SJSA1 (cell line): ENCODE measurements at regions not wholly inside any gene's neighbourhood (a gene's known extent, or its start where the extent isn't known, plus 50 kb on each side); places are given as distances from the start of the nearest gene placed in this dataset.

Source experiments
- DNase-seq, 2 experiments: peaks; one replicate each; pipeline ENCODE4 v3.0.0-alpha.2; 2015 to 2020; ENCODE audit warnings: low spot score in 2 of 2, low read depth in 1 of 2
- H3K27ac ChIP-seq: fragments of 250-450 bp; sonication (Bioruptor Pico); 2 replicates; pipeline ENCODE4 v1.5.1; 2020; ENCODE audit warnings: mild to moderate bottlenecking, moderate library complexity
- H3K27me3 ChIP-seq: fragments of 250-450 bp; sonication (Bioruptor Pico); replicated peaks from 2 replicates; pipeline ENCODE4 v1.5.1; 2020; ENCODE audit warnings: mild to moderate bottlenecking, moderate library complexity
- H3K36me3 ChIP-seq: fragments of 250-450 bp; sonication (Bioruptor Pico); 2 replicates; pipeline ENCODE4 v1.5.1; 2020; ENCODE audit warnings: mild to moderate bottlenecking
- H3K4me1 ChIP-seq: fragments of 250-450 bp; sonication (Bioruptor Pico); replicated peaks from 2 replicates; pipeline ENCODE4 v1.6.1; 2021; ENCODE audit warnings: mild to moderate bottlenecking
- H3K4me3 ChIP-seq: fragments of 250-450 bp; sonication (Bioruptor Pico); 2 replicates; pipeline ENCODE4 v1.5.1; 2020; ENCODE audit warnings: mild to moderate bottlenecking
- H3K9me3 ChIP-seq: fragments of 250-450 bp; sonication (Bioruptor Pico); replicated peaks from 2 replicates; pipeline ENCODE4 v1.5.1; 2020; ENCODE audit warnings: mild to moderate bottlenecking

GRCh38 chr3:4928277-4928789 is 50.9 kb upstream of the BHLHE40 start:
- H3K4me1 ChIP-seq: no peaks in the 10 kb centered on the region
- no peak overlapping the region for H3K27ac ChIP-seq
- H3K27me3 ChIP-seq: no peaks in the 10 kb centered on the region
- no peak overlapping the region for H3K4me3 ChIP-seq
- no peaks in the 10 kb centered on the region for H3K9me3 ChIP-seq
- no peak for DNase-seq
- no peaks in the 10 kb centered on the region for H3K36me3 ChIP-seq
